ENCODE measurements at regions not wholly inside any gene's neighbourhood (a gene's known extent, or its start where the extent isn't known, plus 50 kb on each side); places are given as distances from the start of the nearest gene placed in this dataset.

- no peak overlapping the region for H3K4me3 Mint-ChIP-seq
- H3K4me1 Mint-ChIP-seq: peaks cover 4% of the 10 kb centered on the region
- H3K27ac Mint-ChIP-seq: no peak overlapping the region
- DNase-seq: no peak
- H3K9me3 Mint-ChIP-seq: peaks cover 25% of the 10 kb centered on the region
- no peaks in the 10 kb centered on the region for H3K36me3 Mint-ChIP-seq (ENCODE audit: low read depth)
- peaks cover 7% of the 10 kb centered on the region for H3K27me3 Mint-ChIP-seq
- intact Hi-C loops (cut with micrococcal nuclease): no loop called here
Measured at GRCh38 chr1:168865850-168866620, 137.0 kb upstream of the DPT start.

- DNase-seq: no peak
- H3K27ac Mint-ChIP-seq: peak overlapping the region; percentile 34
- H3K27me3 Mint-ChIP-seq: peaks cover 5% of the 10 kb centered on the region
- intact Hi-C loops (cut with micrococcal nuclease): no loop called here
- peaks cover 25% of the 10 kb centered on the region for H3K9me3 Mint-ChIP-seq
- H3K4me1 Mint-ChIP-seq: peaks cover 4% of the 10 kb centered on the region
- H3K4me3 Mint-ChIP-seq: no peak overlapping the region
- H3K36me3 Mint-ChIP-seq (ENCODE audit: low read depth): no peaks in the 10 kb centered on the region
Measured at GRCh38 chr1:168867941-168868634, 139.1 kb upstream of the DPT start.

GRCh38 chr1:168871531-168871930 is 142.5 kb upstream of the DPT start:
- H3K4me3 Mint-ChIP-seq: no peak overlapping the region
- intact Hi-C loops (cut with micrococcal nuclease): no loop called here
- H3K4me1 Mint-ChIP-seq: peaks cover 4% of the 10 kb centered on the region
- DNase-seq: no peak
- H3K9me3 Mint-ChIP-seq: peaks cover 6% of the 10 kb centered on the region
- no peak overlapping the region for H3K27ac Mint-ChIP-seq
- peaks cover 3% of the 10 kb centered on the region for H3K27me3 Mint-ChIP-seq
- no peaks in the 10 kb centered on the region for H3K36me3 Mint-ChIP-seq (ENCODE audit: low read depth)

- intact Hi-C loops (cut with micrococcal nuclease): no loop called here
- DNase-seq: no peak
- no peaks in the 10 kb centered on the region for H3K27me3 Mint-ChIP-seq
- no peak overlapping the region for H3K27ac Mint-ChIP-seq
- H3K9me3 Mint-ChIP-seq: no peaks in the 10 kb centered on the region
- no peaks in the 10 kb centered on the region for H3K36me3 Mint-ChIP-seq (ENCODE audit: low read depth)
- no peaks in the 10 kb centered on the region for H3K4me1 Mint-ChIP-seq
- no peak overlapping the region for H3K4me3 Mint-ChIP-seq
Measured at GRCh38 chr1:168875831-168876230, 146.8 kb upstream of the DPT start.

GRCh38 chr1:168876830-168877229 is 147.8 kb upstream of the DPT start:
- no peaks in the 10 kb centered on the region for H3K27me3 Mint-ChIP-seq
- H3K9me3 Mint-ChIP-seq: no peaks in the 10 kb centered on the region
- H3K27ac Mint-ChIP-seq: no peak overlapping the region
- intact Hi-C loops (cut with micrococcal nuclease): no loop called here
- H3K36me3 Mint-ChIP-seq (ENCODE audit: low read depth): no peaks in the 10 kb centered on the region
- no peak overlapping the region for H3K4me3 Mint-ChIP-seq
- DNase-seq: no peak
- no peaks in the 10 kb centered on the region for H3K4me1 Mint-ChIP-seq

GRCh38 chr1:168879896-168880734 is 151.1 kb upstream of the DPT start:
- no peak overlapping the region for H3K27ac Mint-ChIP-seq
- intact Hi-C loops (cut with micrococcal nuclease): no loop called here
- H3K36me3 Mint-ChIP-seq (ENCODE audit: low read depth): no peaks in the 10 kb centered on the region
- H3K27me3 Mint-ChIP-seq: peaks cover 2% of the 10 kb centered on the region
- no peak overlapping the region for H3K4me3 Mint-ChIP-seq
- no peaks in the 10 kb centered on the region for H3K4me1 Mint-ChIP-seq
- no peaks in the 10 kb centered on the region for H3K9me3 Mint-ChIP-seq
- DNase-seq: no peak

- H3K4me1 Mint-ChIP-seq: no peaks in the 10 kb centered on the region
- intact Hi-C loops (cut with micrococcal nuclease): no loop called here
- no peak overlapping the region for H3K27ac Mint-ChIP-seq
- peaks cover 2% of the 10 kb centered on the region for H3K9me3 Mint-ChIP-seq
- no peak overlapping the region for H3K4me3 Mint-ChIP-seq
- H3K27me3 Mint-ChIP-seq: peaks cover 2% of the 10 kb centered on the region
- H3K36me3 Mint-ChIP-seq (ENCODE audit: low read depth): no peaks in the 10 kb centered on the region
- DNase-seq: no peak
Measured at GRCh38 chr1:168881656-168882260, 152.8 kb upstream of the DPT start.

- H3K9me3 Mint-ChIP-seq: peaks cover 12% of the 10 kb centered on the region
- no peaks in the 10 kb centered on the region for H3K36me3 Mint-ChIP-seq (ENCODE audit: low read depth)
- DNase-seq: no peak
- no peak overlapping the region for H3K4me3 Mint-ChIP-seq
- no peak overlapping the region for H3K27ac Mint-ChIP-seq
- no peaks in the 10 kb centered on the region for H3K4me1 Mint-ChIP-seq
- peaks cover 8% of the 10 kb centered on the region for H3K27me3 Mint-ChIP-seq
- intact Hi-C loops (cut with micrococcal nuclease): no loop called here
Measured at GRCh38 chr1:168887381-168887780, 158.4 kb upstream of the DPT start.

- no peak overlapping the region for H3K4me3 Mint-ChIP-seq
Measured at GRCh38 chr1:168888418-168888817, 159.4 kb upstream of the DPT start.

GRCh38 chr1:168892931-168893330 is 163.9 kb upstream of the DPT start:
- Mint-ChIP-seq H3K36me3 (ENCODE audit: low read depth) (no peaks in the 10 kb centered on the region), H3K9me3 (peaks cover 11% of the 10 kb centered on the region), H3K27ac (no peak overlapping the region), H3K4me3 (no peak overlapping the region), H3K27me3 (peaks cover 28% of the 10 kb centered on the region), H3K4me1 (no peaks in the 10 kb centered on the region)
- intact Hi-C loops (cut with micrococcal nuclease): no loop called here
- DNase-seq: no peak

More at GRCh38 chr1:168888418-168888817, 159.4 kb upstream of the DPT start:
- peaks cover 12% of the 10 kb centered on the region for H3K9me3 Mint-ChIP-seq
- H3K36me3 Mint-ChIP-seq (ENCODE audit: low read depth): no peaks in the 10 kb centered on the region
- DNase-seq: no peak
- H3K27ac Mint-ChIP-seq: no peak overlapping the region
- peaks cover 8% of the 10 kb centered on the region for H3K27me3 Mint-ChIP-seq
- intact Hi-C loops (cut with micrococcal nuclease): no loop called here
- H3K4me1 Mint-ChIP-seq: no peaks in the 10 kb centered on the region

GRCh38 chr1:168893359-168893801 is 164.4 kb upstream of the DPT start:
- intact Hi-C loops (cut with micrococcal nuclease): no loop called here
- no peak overlapping the region for H3K27ac Mint-ChIP-seq
- peaks cover 31% of the 10 kb centered on the region for H3K27me3 Mint-ChIP-seq

GRCh38 chr1:168894397-168894903 is 165.4 kb upstream of the DPT start:
- Mint-ChIP-seq H3K4me1 (no peaks in the 10 kb centered on the region), H3K4me3 (no peak overlapping the region), H3K27ac (no peak overlapping the region), H3K27me3 (peaks cover 27% of the 10 kb centered on the region), H3K9me3 (peaks cover 7% of the 10 kb centered on the region), H3K36me3 (ENCODE audit: low read depth) (no peaks in the 10 kb centered on the region)
- DNase-seq: no peak
- intact Hi-C loops (cut with micrococcal nuclease): no loop called here

More at GRCh38 chr1:168893359-168893801, 164.4 kb upstream of the DPT start:
- Mint-ChIP-seq H3K4me3 (no peak overlapping the region), H3K4me1 (no peaks in the 10 kb centered on the region), H3K36me3 (ENCODE audit: low read depth) (no peaks in the 10 kb centered on the region), H3K9me3 (peaks cover 11% of the 10 kb centered on the region)
- DNase-seq: no peak

GRCh38 chr1:168897249-168897648 is 168.2 kb upstream of the DPT start:
- Mint-ChIP-seq H3K4me1 (no peaks in the 10 kb centered on the region), H3K4me3 (no peak overlapping the region), H3K36me3 (ENCODE audit: low read depth) (no peaks in the 10 kb centered on the region), H3K27me3 (peaks cover 30% of the 10 kb centered on the region), H3K9me3 (peaks cover 10% of the 10 kb centered on the region), H3K27ac (no peak overlapping the region)
- intact Hi-C loops (cut with micrococcal nuclease): no loop called here
- DNase-seq: no peak

Data from activated CD4-positive, alpha-beta T cell treated with anti-CD3 and anti-CD28 coated beads, Interleukin-2, amount 10 ng/mL, durations not matched to agents 24 days and 14 days (primary cell).